ENCODE measurements at regions not wholly inside any gene's neighbourhood (a gene's known extent, or its start where the extent isn't known, plus 50 kb on each side); places are given as distances from the start of the nearest gene placed in this dataset.

DNA sequence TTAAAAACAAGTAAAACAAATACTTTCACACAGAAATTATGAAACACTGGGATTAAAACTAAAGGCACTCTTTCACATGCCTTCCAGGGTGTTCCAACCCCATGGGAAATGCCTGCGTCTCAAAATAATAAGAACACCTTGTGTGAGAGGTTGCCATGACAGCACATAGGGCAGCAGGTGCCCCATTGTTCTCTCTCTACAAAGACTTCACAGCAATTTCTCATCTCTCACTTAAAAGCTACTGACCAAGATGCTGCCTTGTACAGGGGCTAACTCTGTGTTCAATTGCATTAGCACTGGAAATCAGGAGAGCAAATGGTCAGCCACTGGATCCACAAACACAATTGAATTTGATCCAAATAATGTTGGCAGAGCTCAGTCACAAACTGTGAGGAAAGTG lies 102.5 kb upstream of the GALNTL6 start:
- no peak for TF ChIP-seq CTCF (IDR thresholded peaks at IDR 0.05 in 2 of 3, conservative IDR thresholded peaks at IDR 0.05 in 1 of 3; ENCODE audit: insufficient read depth in 2 of 3, low read depth in 1 of 3, low read length in 3 of 3)
- TF ChIP-seq ZNF217 (CRISPR knock-in tag; IDR thresholded peaks at IDR 0.05), result no peak
- TF ChIP-seq TAF1 (IDR thresholded peaks at IDR 0.05; ENCODE audit: control insufficient read depth, extremely low read depth, insufficient read depth, low read length, severe bottlenecking), result no peak
- TF ChIP-seq, protein P1, sequence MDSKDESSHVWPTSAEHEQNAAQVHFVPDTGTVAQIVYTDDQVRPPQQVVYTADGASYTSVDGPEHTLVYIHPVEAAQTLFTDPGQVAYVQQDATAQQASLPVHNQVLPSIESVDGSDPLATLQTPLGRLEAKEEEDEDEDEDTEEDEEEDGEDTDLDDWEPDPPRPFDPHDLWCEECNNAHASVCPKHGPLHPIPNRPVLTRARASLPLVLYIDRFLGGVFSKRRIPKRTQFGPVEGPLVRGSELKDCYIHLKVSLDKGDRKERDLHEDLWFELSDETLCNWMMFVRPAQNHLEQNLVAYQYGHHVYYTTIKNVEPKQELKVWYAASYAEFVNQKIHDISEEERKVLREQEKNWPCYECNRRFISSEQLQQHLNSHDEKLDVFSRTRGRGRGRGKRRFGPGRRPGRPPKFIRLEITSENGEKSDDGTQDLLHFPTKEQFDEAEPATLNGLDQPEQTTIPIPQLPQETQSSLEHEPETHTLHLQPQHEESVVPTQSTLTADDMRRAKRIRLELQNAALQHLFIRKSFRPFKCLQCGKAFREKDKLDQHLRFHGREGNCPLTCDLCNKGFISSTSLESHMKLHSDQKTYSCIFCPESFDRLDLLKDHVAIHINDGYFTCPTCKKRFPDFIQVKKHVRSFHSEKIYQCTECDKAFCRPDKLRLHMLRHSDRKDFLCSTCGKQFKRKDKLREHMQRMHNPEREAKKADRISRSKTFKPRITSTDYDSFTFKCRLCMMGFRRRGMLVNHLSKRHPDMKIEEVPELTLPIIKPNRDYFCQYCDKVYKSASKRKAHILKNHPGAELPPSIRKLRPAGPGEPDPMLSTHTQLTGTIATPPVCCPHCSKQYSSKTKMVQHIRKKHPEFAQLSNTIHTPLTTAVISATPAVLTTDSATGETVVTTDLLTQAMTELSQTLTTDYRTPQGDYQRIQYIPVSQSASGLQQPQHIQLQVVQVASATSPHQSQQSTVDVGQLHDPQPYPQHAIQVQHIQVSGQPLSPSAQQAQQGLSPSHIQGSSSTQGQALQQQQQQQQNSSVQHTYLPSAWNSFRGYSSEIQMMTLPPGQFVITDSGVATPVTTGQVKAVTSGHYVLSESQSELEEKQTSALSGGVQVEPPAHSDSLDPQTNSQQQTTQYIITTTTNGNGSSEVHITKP (IDR thresholded peaks at IDR 0.05; ENCODE audit: partially characterized antibody), result no peak
- TF ChIP-seq BRD4 (IDR thresholded peaks at IDR 0.05), result no peak
- no peak for TF ChIP-seq ATF4 (CRISPR knock-in tag; IDR thresholded peaks at IDR 0.05)
- TF ChIP-seq ZFP1 (CRISPR knock-in tag; IDR thresholded peaks at IDR 0.05), result no peak
- TF ChIP-seq POLR2A (conservative IDR thresholded peaks at IDR 0.05), result no peak

Measured in K562 (cell line).